Myocyte (in vitro differentiated cells): ENCODE measurements at regions not wholly inside any gene's neighbourhood (a gene's known extent, or its start where the extent isn't known, plus 50 kb on each side); places are given as distances from the start of the nearest gene placed in this dataset.

Experiments
- DNase-seq: peaks from one replicate; pipeline ENCODE4 v3.0.0-alpha.2; 2012; ENCODE audit warnings: low read depth

GRCh38 chrX:20348139-20348538 is 81.4 kb upstream of the RPS6KA3 start:
- no peak for DNase-seq

GRCh38 chrX:20347481-20347880 is 80.8 kb upstream of the RPS6KA3 start:
- no peak for DNase-seq

GRCh38 chrX:20333672-20334071 is 67.0 kb upstream of the RPS6KA3 start:
- no peak for DNase-seq

GRCh38 chrX:20330545-20330944 is 63.8 kb upstream of the RPS6KA3 start:
- DNase-seq, result no peak

GRCh38 chrX:20329435-20329834 is 62.7 kb upstream of the RPS6KA3 start:
- DNase-seq, result no peak

- DNase-seq, result no peak
Observed at GRCh38 chrX:20325786-20326388, 59.2 kb upstream of the RPS6KA3 start.

GRCh38 chrX:20322887-20323286 is 56.2 kb upstream of the RPS6KA3 start:
- DNase-seq, result no peak

- DNase-seq, result no peak
Observed at GRCh38 chrX:20320461-20321159, 53.9 kb upstream of the RPS6KA3 start.

GRCh38 chrX:20319054-20319453 is 52.3 kb upstream of the RPS6KA3 start:
- no peak for DNase-seq

- peak; percentile 42 for DNase-seq
Observed at GRCh38 chrX:20317873-20318272, 51.2 kb upstream of the RPS6KA3 start.
